NCI-H1048 (cell line): ENCODE measurements at regions not wholly inside any gene's neighbourhood (a gene's known extent, or its start where the extent isn't known, plus 50 kb on each side); places are given as distances from the start of the nearest gene placed in this dataset.

Experiments
- DNase-seq: peaks from one replicate; lab custom pipeline; 2025; lab: John Stamatoyannopoulos, UW

GRCh38 chr1:213723187-213723586 lies 264.6 kb upstream of the PROX1 start:
- DNase-seq: no peak

GRCh38 chr1:213724640-213725536 lies 262.9 kb upstream of the PROX1 start:
- peak; percentile 61 for DNase-seq

- DNase-seq: no peak
These were observed 259.8 kb upstream of the PROX1 start for GRCh38 chr1:213727853-213728592.

GRCh38 chr1:213728593-213729536 lies 258.9 kb upstream of the PROX1 start:
- no peak for DNase-seq

- no peak for DNase-seq
These were observed 254.1 kb upstream of the PROX1 start for GRCh38 chr1:213733705-213734104.

- no peak for DNase-seq
These were observed 250.3 kb upstream of the PROX1 start for GRCh38 chr1:213737398-213738035.

GRCh38 chr1:213738658-213739057 lies 249.1 kb upstream of the PROX1 start:
- no peak for DNase-seq

- no peak for DNase-seq
These were observed 244.8 kb upstream of the PROX1 start for GRCh38 chr1:213742992-213743391.

- no peak for DNase-seq
These were observed 243.0 kb upstream of the PROX1 start for GRCh38 chr1:213744780-213745179.

GRCh38 chr1:213745451-213745850 lies 242.3 kb upstream of the PROX1 start:
- no peak for DNase-seq

GRCh38 chr1:213749558-213749957 lies 238.2 kb upstream of the PROX1 start:
- DNase-seq: no peak

GRCh38 chr1:213750231-213751063 lies 237.3 kb upstream of the PROX1 start:
- DNase-seq: no peak

GRCh38 chr1:213751064-213751397 lies 236.7 kb upstream of the PROX1 start:
- DNase-seq: no peak

GRCh38 chr1:213759359-213760181 lies 228.2 kb upstream of the PROX1 start:
- no peak for DNase-seq

- DNase-seq: no peak
These were observed 225.8 kb upstream of the PROX1 start for GRCh38 chr1:213761845-213762407.

- no peak for DNase-seq
These were observed 220.1 kb upstream of the PROX1 start for GRCh38 chr1:213767683-213768082.

- DNase-seq: no peak
These were observed 215.4 kb upstream of the PROX1 start for GRCh38 chr1:213772128-213773063.

- no peak for DNase-seq
These were observed 213.8 kb upstream of the PROX1 start for GRCh38 chr1:213773975-213774374.
